Upper lobe of left lung (tissue), 6 donors: ENCODE measurements at regions not wholly inside any gene's neighbourhood (a gene's known extent, or its start where the extent isn't known, plus 50 kb on each side); places are given as distances from the start of the nearest gene placed in this dataset.

Source experiments
- ATAC-seq, 2 donors: fragments of 200-7000 bp; cut with Tn5 transposase; one replicate each; pipeline ENCODE4 v1.9.1; 2022; ENCODE audit warnings: mild to moderate bottlenecking in 2 of 2, moderate library complexity in 2 of 2; ENCODE audit not compliant: low FRiP score in 2 of 2
- DNase-seq, 2 donors: peaks; one replicate each; pipeline ENCODE4 v3.0.0-alpha.2; 2019 to 2020
- H3K27ac ChIP-seq, 4 donors: fragments of 200-600 bp; sonication (generic); one replicate each; pipeline ENCODE4 v1.5.1; 2016 to 2019
- H3K27me3 ChIP-seq, 4 donors: fragments of 200-600 bp; sonication (generic); one replicate each; pipeline ENCODE4 v1.5.1; 2017 to 2019
- H3K36me3 ChIP-seq, 4 donors: fragments of 200-600 bp; sonication (generic); one replicate each; pipeline ENCODE4 v1.5.1; 2016 to 2019
- H3K4me1 ChIP-seq, 4 donors: fragments of 200-600 bp; sonication (generic); one replicate each; pipeline ENCODE4 v1.5.1; 2018 to 2019
- H3K4me3 ChIP-seq, 4 donors: fragments of 200-600 bp; sonication (generic); one replicate each; pipeline ENCODE4 v1.5.1; 2017 to 2019; ENCODE audit warnings: mild to moderate bottlenecking in 2 of 4, moderate library complexity in 1 of 4
- H3K9me3 ChIP-seq, 4 donors: fragments of 200-600 bp; sonication (generic); one replicate each; pipeline ENCODE4 v1.5.1; 2018 to 2019
- EP300 ChIP-seq, 4 donors: sonication (generic); formaldehyde crosslinking; IDR thresholded peaks; one replicate each; pipeline ENCODE4 v1.5.1; 2017; ENCODE audit warnings: antibody characterized with exemption in 4 of 4, control low read depth in 2 of 4
- POLR2A ChIP-seq, 4 donors: fragments of 450-650 bp; IDR thresholded peaks; one replicate each; pipeline ENCODE4 v1.5.1; 2016 to 2017; ENCODE audit warnings: antibody characterized with exemption in 4 of 4, mild to moderate bottlenecking in 2 of 4
- POLR2AphosphoS5 ChIP-seq, 2 donors: sonication (generic); formaldehyde crosslinking; IDR thresholded peaks; one replicate each; pipeline ENCODE4 v1.5.1; 2017; ENCODE audit warnings: antibody characterized with exemption in 2 of 2
- WGBS, 2 donors: methylation state at CpG; one replicate each; pipeline ENCODE4 v1.1.5; 2017 to 2018; 5-methylcytosine and 5-hydroxymethylcytosine counted together
- TF ChIP-seq, protein P1 (sequence below), 6 experiments: fragments of 450-650 bp in 4 of 6; fragments of 200-600 bp in 2 of 6; sonication (generic) in 2 of 6; IDR thresholded peaks; one replicate each; pipeline ENCODE4 v1.5.1; 2016 to 2019; ENCODE audit warnings: antibody characterized with exemption in 6 of 6
- donor health status: DM: no; HTN: no; CAD: no; lungs with moderate emphysema.
- donor health status: DM: no; HTN: yes; CAD: no; lungs with severe emphysema.

- Histone ChIP-seq H3K4me3 (no peak overlapping the region), H3K27ac (no peak overlapping the region), H3K27me3 (no peaks in the 10 kb centered on the region), H3K4me1 (no peaks in the 10 kb centered on the region), H3K9me3 (no peaks in the 10 kb centered on the region), H3K36me3 (no peaks in the 10 kb centered on the region)
- TF ChIP-seq EP300 (IDR thresholded peaks at IDR 0.05) = no peak
- TF ChIP-seq, protein P1, sequence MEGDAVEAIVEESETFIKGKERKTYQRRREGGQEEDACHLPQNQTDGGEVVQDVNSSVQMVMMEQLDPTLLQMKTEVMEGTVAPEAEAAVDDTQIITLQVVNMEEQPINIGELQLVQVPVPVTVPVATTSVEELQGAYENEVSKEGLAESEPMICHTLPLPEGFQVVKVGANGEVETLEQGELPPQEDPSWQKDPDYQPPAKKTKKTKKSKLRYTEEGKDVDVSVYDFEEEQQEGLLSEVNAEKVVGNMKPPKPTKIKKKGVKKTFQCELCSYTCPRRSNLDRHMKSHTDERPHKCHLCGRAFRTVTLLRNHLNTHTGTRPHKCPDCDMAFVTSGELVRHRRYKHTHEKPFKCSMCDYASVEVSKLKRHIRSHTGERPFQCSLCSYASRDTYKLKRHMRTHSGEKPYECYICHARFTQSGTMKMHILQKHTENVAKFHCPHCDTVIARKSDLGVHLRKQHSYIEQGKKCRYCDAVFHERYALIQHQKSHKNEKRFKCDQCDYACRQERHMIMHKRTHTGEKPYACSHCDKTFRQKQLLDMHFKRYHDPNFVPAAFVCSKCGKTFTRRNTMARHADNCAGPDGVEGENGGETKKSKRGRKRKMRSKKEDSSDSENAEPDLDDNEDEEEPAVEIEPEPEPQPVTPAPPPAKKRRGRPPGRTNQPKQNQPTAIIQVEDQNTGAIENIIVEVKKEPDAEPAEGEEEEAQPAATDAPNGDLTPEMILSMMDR (IDR thresholded peaks at IDR 0.05) = no peak
- TF ChIP-seq POLR2A (IDR thresholded peaks at IDR 0.05) = no peak
- no peak for TF ChIP-seq POLR2AphosphoS5 (IDR thresholded peaks at IDR 0.05)
- WGBS, 2 donors = 51 to 54% methylated on average over 7 of the region's 7 CpGs
- no peak for DNase-seq
- peak; percentile 51 to 83 for ATAC-seq
Observed at GRCh38 chr19:28940751-28941500, 272.0 kb downstream of the UQCRFS1 start.

- H3K27ac ChIP-seq = no peak overlapping the region
- DNase-seq (no peak), ATAC-seq (no peak)
- H3K4me3 ChIP-seq = no peak overlapping the region
- no peaks in the 10 kb centered on the region for H3K36me3 ChIP-seq
- H3K27me3 ChIP-seq = no peaks in the 10 kb centered on the region
- H3K9me3 ChIP-seq = no peaks in the 10 kb centered on the region
- H3K4me1 ChIP-seq = no peaks in the 10 kb centered on the region
- TF ChIP-seq EP300 (IDR thresholded peaks at IDR 0.05) (no peak), POLR2A (IDR thresholded peaks at IDR 0.05) (no peak), POLR2AphosphoS5 (IDR thresholded peaks at IDR 0.05) (no peak)
- TF ChIP-seq, protein P1 (IDR thresholded peaks at IDR 0.05) = no peak
Observed at GRCh38 chr19:28939236-28939635, 273.7 kb downstream of the UQCRFS1 start.

GRCh38 chr19:28936001-28936400, 276.9 kb downstream of the UQCRFS1 start:
- DNase-seq (no peak), ATAC-seq (no peak)
- no peak for TF ChIP-seq POLR2AphosphoS5 (IDR thresholded peaks at IDR 0.05)
- no peak for TF ChIP-seq EP300 (IDR thresholded peaks at IDR 0.05)
- TF ChIP-seq, protein P1 (IDR thresholded peaks at IDR 0.05) = no peak
- TF ChIP-seq POLR2A (IDR thresholded peaks at IDR 0.05) = no peak
- H3K4me1 ChIP-seq = no peaks in the 10 kb centered on the region
- no peaks in the 10 kb centered on the region for H3K36me3 ChIP-seq
- H3K9me3 ChIP-seq = no peaks in the 10 kb centered on the region
- WGBS, 2 donors = 100% methylated on average over 1 of the region's 1 CpG
- H3K27me3 ChIP-seq = no peaks in the 10 kb centered on the region
- H3K4me3 ChIP-seq = no peak overlapping the region
- H3K27ac ChIP-seq = no peak overlapping the region

DNA sequence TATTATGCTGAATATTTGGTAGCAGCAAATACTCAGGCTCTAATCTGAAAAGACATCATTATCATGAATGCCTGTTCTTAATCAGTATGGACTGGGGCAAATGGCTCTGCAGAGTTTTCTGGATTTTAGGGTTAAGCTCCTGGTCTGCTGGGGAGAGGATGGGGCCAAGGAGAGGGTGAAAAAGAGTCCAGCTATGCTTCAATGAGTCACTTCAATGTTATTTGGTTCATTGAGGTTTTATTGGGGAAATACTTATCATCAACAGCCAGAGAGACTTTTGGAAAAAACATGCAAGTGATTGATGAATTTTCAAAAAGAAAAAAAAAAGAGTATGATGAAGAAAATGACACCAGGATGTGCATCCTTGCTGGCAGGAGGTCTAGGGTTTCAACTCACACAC, 278.3 kb downstream of the UQCRFS1 start:
- Histone ChIP-seq H3K27ac (no peak overlapping the region), H3K4me3 (no peak overlapping the region), H3K9me3 (no peaks in the 10 kb centered on the region), H3K27me3 (no peaks in the 10 kb centered on the region), H3K4me1 (no peaks in the 10 kb centered on the region), H3K36me3 (no peaks in the 10 kb centered on the region)
- ATAC-seq (no peak), DNase-seq (no peak)
- TF ChIP-seq POLR2AphosphoS5 (IDR thresholded peaks at IDR 0.05) = no peak
- TF ChIP-seq, protein P1 (IDR thresholded peaks at IDR 0.05) = no peak
- TF ChIP-seq EP300 (IDR thresholded peaks at IDR 0.05) = no peak
- no peak for TF ChIP-seq POLR2A (IDR thresholded peaks at IDR 0.05)

GRCh38 chr19:28933039-28933438, 279.9 kb downstream of the UQCRFS1 start:
- Histone ChIP-seq H3K4me3 (no peak overlapping the region), H3K27me3 (no peaks in the 10 kb centered on the region), H3K36me3 (no peaks in the 10 kb centered on the region), H3K27ac (no peak overlapping the region), H3K4me1 (no peaks in the 10 kb centered on the region), H3K9me3 (no peaks in the 10 kb centered on the region)
- no peak for ATAC-seq
- TF ChIP-seq, protein P1 (IDR thresholded peaks at IDR 0.05) = no peak
- TF ChIP-seq POLR2A (IDR thresholded peaks at IDR 0.05) (no peak), EP300 (IDR thresholded peaks at IDR 0.05) (no peak), POLR2AphosphoS5 (IDR thresholded peaks at IDR 0.05) (no peak)
- 77 to 89% methylated on average over 4 of the region's 4 CpGs for WGBS, 2 donors
- no peak for DNase-seq
